ENCODE measurements at regions not wholly inside any gene's neighbourhood (a gene's known extent, or its start where the extent isn't known, plus 50 kb on each side); places are given as distances from the start of the nearest gene placed in this dataset.

DNA sequence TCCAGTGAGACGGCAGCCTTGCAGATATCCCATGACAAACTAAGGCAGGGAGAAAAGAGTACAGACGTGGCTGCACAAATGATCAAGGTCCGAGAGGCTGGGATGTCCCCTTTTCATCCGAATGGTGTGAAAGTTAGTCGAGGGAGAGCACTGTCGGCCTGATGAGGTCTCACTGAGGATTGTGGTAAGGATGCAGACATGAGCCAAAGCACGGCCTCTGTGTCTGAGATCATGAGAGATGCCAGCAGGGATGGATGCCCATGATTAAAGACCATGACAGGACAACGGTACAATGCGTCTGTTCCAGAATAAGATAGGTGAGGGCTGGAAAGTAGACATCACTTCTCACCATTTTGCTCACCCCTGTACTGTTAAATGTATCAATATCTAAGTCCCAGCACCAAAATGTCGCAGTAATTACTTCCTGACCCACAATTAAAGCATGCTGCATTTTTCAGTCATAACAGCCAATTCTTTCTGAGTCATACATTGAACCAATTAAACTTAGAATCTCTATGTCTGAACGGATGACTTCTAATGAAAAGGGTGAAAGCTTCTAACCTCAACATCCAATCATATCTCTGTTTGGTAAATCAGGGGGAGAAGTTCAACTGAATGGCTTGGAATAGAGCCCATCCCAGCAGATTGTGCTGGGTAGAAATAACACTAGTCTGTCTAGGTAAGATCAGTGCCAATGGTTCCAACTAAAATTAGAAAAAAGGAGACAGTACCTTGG, 249.6 kb upstream of the SOX5 start:
- DNase-seq: no peak

DNA sequence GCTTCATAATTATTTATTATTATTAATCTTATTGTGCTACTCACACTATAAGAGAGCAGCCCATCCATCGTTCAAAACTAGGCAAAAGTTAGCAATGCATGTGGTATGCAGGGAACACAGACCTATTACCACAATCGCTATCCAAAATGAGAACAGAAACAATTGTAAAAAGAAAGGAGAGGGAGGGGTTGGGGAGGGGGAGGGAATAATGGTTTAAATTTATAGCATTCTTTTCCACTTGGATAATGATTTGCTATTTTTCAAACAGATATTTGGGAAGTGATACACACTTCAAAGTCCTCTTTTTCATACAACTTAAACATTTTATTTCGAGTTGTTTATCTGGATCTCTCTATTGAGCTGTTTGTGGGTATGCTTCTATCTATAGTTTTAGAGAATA, 248.6 kb upstream of the SOX5 start:
- no peak for DNase-seq

DNA sequence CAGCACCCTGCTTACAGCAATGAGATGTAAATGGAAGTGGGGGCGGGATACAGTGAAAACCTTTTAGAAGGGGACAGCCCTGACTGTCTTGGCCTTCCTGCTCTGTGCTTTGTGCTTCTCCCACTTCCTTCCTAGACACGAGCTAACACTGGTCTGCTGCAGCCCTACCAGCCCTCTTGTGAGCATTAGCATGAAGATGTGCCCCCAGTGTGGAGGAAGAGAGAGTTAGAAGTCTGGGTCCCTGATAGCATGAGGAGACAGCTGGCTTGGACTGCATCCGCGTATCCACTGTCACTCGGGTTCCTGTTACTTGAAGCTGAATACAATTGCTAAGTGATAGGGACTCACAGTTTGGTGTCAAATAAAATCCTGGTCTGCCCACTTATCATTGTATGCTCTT, 248.1 kb upstream of the SOX5 start:
- DNase-seq: no peak

DNA sequence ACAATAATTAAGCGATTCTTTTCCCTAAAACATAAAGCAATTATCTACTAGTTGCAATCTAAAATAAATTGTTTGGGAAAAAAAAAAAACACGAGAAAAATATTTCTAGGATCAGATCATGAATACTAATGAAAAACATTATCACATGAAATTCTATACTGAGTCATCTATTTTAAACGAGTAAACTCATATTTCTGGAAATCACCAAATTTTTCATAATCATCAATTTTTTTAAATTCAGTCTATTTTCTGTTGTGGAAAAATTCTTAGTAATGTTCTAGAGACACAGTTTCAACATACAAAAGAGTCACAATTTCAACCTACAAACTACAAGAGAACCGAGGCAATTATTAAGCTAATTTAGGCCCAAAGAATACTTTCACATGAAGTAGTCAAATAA, 245.6 kb upstream of the SOX5 start:
- no peak for DNase-seq

DNA sequence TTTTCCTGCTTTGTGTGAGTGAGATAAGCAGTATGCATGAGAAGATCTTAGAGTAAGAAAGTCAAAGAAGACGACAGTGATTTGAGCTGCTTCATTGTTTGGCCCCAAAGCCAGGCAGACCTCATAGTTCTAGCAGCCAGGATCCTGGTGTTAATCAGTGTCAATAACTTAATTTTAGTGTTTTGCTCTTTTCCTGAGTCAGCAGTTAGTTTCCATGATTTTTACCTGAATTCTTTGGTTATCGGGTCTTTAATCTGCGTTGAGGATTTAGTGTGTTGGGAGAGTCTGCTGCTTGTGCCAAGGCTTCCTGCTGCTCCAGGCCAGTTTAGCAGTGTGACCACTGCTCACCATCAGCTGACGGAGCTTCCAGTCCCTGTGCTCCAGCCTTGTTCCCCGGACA, 241.6 kb upstream of the SOX5 start:
- no peak for DNase-seq

DNA sequence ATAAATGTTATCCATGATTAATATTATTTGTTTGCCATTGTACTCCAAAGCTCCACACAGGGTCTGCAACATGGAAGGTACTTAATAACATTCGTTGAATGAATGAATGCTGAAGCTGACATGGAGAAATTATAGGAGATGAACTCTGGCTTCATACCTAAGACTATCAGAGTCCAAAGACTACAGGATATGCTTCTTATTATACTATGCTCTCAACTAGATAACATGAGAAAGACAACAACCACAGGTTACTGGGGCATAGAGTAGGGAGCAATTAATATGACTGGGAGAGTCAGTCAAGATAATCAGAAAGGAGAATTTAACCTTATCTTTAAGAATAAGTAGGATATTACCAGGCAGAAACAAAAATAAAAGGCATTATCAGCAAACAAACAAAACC, 236.3 kb upstream of the SOX5 start:
- DNase-seq: no peak

DNA sequence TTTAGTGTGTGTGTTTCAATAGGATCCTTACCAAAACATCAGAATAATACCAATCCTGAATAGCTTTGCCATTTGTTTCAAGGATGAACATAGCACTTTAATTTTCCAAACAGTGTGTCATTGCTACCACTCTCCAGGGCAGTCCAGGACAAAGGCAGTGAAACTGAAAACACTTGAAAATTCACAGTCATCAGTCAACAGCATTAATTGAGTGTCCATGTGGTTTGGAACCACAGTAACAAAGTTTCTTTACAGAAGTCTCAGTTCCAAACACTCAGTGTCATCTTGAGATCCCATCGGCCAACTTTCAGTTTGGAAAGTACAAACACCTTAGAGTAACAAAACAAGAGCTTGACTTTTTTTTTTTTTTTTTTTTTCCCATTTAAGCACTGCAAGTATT, 228.4 kb upstream of the SOX5 start:
- no peak for DNase-seq

DNA sequence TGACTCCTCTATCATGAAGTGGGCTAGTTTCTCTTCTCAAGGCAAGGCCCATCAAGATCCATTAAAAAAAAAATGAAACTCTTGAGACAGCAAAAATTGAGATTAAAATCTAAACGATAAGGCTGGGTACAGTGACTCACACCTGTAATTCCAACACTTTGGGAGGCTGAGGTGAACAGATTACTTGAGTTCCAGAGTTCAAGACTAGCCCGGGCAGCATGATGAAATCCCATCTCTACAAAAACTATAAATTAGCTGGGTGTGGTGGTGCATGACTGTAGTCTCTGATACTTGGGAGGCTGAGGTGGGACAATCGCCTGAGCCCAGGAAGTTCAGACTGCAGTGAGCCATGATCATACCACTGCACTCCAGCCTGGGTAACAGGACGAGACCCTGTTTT, 226.5 kb upstream of the SOX5 start:
- no peak for DNase-seq

DNA sequence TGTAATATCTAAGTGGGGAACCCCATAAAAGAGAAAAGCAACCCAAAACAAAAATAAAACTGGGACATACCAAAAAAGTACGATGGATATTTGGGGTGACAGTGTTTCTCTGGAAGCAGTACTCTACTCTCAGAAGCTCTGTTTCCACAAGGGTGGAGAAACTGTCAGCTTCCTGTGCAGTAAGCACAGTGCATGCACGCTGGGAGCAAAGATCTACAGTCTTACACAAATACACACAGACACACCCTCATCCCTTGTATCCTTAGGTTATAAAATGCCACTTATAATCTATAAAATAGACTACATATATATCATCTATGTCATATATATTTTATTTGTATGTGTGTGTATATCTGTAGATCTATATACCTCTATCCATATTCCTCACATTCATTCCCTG, 225.8 kb upstream of the SOX5 start:
- DNase-seq: no peak

DNA sequence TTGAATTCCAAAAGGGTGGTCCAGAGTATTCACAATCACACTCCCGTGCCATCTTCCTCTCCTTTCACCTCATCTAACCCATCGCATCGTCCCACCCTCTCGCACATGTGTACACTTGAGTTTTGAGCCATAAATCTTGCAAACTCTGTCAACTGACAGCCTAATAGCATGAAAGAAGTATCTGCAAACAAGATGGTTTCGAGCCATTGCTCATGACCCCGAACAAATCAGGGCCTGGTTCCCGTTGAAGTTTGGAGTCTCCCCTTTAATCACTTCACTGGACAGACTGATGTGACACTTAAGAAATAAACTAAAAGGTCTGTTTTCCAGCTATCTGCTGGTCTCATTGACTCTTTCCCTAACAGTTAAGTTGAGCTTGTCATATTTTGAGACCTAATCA, 223.6 kb upstream of the SOX5 start:
- no peak for DNase-seq

DNA sequence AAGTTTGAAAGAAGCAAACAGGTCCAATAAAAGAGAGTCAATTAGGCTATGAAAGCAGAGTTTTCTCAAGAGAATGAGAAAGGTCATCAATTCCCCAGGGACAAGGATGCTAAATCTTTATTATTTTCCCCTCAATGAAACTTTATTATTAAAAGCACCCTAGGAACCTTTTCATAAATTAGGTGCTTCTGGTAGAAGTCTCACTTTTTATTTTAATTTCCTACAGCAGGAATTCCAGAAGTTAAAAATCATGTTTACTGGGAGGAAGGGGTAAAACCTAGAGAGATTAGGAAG, 223.2 kb upstream of the SOX5 start:
- no peak for DNase-seq

DNA sequence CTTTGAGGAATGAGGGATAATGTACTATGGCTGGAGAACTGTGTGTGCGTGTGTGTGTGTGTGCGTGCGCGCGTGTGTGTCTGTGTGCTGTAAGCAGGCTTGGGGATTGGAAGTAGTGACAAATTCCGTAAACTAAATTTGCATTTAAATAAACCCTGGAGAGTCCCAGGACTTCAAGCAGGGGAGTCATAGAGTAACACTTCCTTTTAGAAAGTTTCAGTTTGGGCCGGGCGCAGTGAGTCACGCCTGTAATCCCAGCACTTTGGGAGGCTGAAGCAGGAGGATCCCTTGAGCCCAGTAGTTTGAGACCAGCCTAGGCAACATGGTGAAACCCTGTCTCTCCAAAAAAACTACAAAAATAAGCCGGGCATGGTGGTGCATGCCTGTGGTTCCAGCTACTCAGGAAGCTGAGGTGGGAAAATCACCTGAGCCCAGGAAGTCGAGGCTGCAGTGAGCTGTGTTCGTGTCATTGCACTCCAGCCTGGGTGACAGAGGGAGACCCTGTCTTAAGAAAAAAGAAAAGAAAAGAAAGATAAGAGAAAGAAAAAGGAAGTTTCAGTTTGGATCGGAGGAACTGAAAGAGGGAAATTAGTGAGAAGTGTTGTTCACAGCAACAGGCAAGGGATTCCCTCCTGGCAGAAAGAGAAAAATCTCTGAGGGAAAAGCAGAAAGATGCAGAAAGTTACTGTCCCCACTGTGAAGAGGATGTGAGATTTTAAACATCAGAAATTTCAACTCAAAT, 222.7 kb upstream of the SOX5 start:
- DNase-seq: no peak

DNA sequence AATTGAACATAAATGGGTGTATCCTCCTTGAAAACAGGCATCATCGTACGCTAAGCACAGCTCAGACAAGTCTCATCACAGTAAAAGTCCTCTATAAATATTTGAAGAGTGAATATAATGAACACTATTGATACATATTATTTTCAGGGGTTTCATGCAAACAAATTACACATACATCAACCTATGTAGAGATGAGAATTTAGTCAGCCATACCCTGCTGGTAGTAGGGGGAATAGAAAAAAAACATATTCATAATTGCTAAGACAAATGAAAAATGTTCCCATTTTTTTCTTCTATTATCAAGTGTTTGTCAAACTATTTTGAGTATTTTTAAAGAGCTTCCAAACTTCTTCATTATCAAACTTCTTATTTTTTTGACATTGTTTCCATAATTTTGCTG, 205.6 kb upstream of the SOX5 start:
- DNase-seq: no peak

DNA sequence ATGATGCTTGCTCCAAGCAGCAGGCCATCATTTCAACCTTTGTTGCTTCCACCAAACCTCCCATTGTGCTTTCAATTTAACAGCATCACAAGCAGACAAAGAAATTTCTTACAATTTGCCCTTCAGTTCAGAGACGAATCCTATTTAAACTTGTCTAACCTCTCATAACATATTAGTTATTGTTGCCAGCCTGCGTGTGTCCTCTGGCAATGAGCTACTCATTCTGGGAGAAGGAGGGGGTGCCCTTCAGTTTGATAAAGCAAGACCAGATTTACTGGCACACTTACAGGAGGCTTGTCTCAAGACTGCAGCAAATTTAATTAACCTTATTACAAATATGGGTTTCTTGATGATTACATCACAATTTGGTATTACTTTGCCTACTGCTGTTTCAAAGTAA, 203.6 kb upstream of the SOX5 start:
- no peak for DNase-seq

DNA sequence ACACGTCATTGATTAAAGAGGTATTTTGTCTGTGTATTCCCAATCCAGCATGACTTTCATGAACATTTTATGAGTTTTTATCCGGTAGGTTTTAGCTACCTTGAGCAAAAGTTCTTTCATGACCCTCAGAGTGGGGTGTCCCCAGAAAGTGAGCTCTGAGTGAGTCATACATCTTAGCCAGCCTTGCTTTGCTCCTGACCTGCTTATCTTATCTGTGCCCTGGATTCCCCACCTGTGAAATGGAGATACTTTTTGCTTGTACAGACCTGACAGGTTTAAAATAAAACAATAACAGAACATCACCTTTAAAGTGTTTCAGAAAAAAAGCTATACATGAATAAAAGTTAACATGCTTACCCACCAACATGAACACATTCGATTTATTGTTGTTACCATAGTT, 202.8 kb upstream of the SOX5 start:
- DNase-seq: no peak

DNA sequence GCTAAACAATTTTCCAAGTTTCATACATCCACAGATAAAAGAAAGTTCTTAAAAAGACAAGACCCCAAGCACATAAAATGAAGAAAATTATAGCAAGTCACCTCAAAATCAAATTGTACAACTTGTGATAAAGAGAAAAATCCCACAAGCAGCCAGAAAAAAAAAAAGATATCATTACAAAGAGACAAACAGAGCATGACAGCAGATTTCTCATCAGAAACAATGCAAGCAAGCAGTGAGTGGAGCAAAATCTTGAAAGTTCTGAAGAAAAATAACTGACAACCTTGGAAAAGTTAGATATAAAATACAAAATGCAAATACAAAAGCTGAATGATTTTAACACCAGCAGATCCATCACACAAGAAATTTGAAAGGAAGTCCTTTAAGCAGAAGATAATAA, 194.5 kb upstream of the SOX5 start:
- DNase-seq: no peak

DNA sequence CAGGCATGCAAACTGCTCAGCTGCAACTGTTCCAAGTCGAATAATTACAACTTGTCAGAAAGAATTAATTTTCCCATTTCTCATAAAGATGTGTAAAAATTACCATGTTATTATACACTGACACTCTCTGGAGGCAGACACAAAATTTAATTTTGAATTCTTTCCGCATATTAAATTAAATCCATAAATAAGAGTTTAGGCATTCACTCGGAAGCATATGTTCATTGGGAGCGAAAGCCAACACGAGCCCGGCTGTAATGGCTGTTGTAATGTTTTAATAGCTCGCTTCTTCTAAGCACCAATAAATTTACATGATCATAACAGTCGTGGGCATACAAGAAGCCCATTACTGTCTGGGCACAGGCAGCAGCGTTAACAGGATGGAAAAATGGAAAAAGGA, 189.6 kb upstream of the SOX5 start:
- no peak for DNase-seq

DNA sequence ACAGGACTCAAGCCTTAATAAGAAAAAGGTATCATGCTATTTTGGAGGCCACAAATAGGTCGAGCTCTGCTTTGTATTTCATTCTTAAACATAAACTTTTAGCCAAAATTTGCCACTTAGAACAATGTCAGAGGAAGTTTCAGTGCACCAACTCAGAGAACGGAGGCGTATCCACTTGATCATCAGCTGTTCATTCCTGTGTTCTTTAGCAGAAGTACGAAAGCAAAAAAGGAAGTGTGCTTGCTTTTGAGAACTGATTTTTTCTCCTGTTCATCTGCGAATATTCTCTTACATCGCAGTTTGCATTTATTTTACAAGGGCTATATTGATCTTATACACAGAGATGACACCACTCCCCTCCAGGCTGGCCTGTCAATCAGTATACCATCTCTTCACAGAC, 188.6 kb upstream of the SOX5 start:
- DNase-seq: no peak

DNA sequence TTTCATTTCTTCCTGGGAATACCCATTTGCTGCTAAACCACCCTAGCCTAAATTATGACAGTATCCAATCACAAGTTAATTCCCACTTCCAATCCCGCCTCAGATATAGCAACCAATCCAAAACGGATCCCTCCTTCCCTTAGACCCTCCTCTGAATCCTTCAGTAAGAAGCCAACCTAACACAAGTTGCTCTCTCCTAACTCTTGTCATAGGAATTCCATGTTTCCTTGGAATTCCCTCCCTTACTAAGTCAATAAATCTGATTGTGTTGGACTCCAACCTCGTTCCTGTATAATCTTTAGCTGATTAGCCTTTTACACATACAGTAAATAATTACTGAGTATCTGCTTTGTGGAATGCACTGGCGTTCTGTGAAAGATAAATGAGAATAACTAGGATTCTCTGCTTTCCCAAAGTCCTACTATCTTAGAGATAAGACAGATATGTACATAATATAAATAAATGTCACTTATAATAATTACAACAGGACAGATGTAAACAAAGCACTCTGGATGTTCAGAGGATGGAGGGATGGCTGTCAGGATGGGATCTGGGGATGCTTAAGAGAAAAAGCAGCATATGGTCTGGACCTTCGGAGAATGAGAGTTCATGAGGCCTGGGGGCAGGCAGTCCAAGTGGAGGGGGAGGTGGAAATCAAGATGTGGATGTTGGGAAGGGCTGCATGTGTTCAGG, 185.8 kb upstream of the SOX5 start:
- no peak for DNase-seq

DNA sequence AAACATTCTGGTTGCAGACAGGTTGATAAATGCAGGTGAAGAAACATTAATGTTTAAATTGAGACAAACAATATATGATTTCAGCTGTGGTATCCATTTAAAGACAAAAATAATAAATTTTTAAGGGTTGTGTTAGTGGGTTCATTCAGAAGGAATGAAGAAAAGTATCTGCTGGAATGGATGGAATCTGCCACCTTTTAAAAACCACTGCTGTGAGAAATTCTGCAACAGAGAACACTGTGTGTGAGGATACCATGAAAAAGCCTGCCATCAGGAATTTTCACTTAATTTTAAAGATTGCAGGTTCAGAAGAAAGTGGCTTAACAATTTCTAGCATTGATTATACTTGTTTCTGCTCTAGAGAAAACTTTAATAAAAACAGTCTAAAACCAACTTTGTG, 184.6 kb upstream of the SOX5 start:
- DNase-seq: no peak

DNA sequence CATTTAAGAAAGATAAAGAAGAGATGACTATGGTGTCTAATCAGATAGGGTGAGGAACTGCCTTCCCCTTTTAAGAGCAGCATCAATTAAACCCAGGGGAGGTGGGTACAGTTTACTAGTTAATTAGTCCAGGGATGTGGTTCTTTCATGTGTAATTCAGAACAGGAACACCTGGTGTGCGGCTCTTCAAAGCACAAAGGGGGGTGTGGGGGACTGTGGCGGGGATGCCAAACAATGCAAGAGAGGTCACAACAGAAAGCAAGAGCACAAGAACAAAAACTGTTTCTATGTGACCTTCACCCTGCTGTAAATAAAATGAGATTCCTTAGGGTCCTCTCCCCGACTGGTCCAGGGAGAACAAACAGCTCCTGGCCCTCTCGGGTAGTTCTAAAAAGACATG, 183.9 kb upstream of the SOX5 start:
- no peak for DNase-seq

DNA sequence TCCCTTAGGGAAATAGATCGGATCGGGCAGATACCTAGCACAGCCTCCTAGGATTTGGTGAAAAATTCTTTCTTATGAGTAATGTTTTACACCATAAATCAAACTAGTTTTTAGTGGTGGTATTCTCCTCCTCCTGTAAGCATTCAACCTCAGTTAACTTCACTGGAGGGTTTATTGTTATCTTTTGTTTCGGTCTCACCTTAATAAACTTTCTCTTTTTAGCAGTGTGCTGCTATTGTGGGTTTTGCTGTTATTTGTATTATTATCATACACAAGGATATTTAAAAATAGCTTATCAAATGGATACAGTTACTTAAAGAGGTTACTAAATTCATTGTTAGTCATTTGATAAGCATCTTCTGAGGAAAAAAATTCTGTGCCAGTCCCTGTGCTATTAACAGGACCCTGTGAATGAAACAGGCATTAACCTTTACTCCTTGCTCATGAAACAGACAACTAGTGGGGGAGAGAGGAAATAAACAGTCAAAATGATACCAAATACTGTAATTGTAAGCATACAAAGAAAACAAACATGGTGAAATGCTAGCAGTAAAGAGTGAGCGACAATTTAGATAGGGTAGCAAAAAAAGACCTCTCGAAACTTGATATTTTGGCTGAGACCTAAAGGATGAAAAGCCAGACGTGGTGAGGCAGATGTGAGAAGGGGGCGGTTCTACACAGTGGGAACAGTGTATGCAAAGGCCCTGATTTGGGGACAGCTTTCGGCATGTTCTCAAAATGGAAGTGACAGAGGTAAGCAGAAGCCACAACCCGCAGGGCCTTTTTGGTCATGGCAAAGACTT, 178.7 kb upstream of the SOX5 start:
- DNase-seq: no peak

DNA sequence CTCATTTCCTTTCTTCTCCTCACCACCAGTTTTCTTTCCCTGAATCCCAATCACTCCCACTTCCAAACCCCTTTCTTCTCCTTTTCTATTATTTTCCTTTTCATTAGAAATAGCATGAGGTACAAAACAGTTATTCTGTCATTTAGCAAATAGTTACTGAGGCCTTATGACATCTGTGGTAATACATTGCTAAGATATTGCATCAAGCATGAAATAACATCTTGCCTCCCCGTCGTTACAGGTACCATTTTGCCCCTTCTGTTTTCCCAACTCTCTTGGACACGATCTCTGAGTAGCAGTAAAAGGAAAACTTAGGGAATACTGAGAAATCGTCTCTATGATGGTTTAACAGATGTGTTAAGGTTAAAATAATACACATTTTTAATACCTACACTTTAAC, 175.8 kb upstream of the SOX5 start:
- no peak for DNase-seq

DNA sequence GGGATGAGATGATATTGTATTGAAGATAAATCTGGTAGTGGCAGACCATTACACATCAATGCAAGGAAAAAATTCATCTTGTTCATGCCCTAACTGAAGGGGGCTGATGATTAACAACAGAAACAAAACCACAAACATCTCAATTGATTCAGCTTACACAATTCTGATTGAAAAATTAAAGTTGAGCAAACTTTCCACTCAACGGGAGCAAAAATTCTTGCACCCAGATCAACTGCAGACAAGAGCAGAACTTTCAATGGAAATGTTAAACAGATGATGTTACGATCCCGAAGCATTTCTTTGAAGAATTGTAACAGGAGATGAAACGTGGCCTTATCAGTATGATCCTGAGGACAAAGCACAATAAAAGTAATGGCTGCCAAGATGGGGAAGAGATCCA, 172.4 kb upstream of the SOX5 start:
- no peak for DNase-seq
